Upper lobe of left lung (tissue), 4 donors: ENCODE measurements at regions not wholly inside any gene's neighbourhood (a gene's known extent, or its start where the extent isn't known, plus 50 kb on each side); places are given as distances from the start of the nearest gene placed in this dataset.

Source experiments
- CTCF ChIP-seq, 6 experiments: fragments of 450-650 bp in 4 of 6; fragments of 200-600 bp in 2 of 6; sonication (generic) in 2 of 6; IDR thresholded peaks; one replicate each; pipeline ENCODE4 v1.5.1; 2016 to 2019; ENCODE audit warnings: antibody characterized with exemption in 6 of 6
- EP300 ChIP-seq, 4 donors: sonication (generic); formaldehyde crosslinking; IDR thresholded peaks; one replicate each; pipeline ENCODE4 v1.5.1; 2017; ENCODE audit warnings: antibody characterized with exemption in 4 of 4, control low read depth in 2 of 4
- POLR2A ChIP-seq, 4 donors: fragments of 450-650 bp; IDR thresholded peaks; one replicate each; pipeline ENCODE4 v1.5.1; 2016 to 2017; ENCODE audit warnings: antibody characterized with exemption in 4 of 4, mild to moderate bottlenecking in 2 of 4
- POLR2AphosphoS5 ChIP-seq, 2 donors: sonication (generic); formaldehyde crosslinking; IDR thresholded peaks; one replicate each; pipeline ENCODE4 v1.5.1; 2017; ENCODE audit warnings: antibody characterized with exemption in 2 of 2

- TF ChIP-seq CTCF (IDR thresholded peaks at IDR 0.05) (no peak), POLR2A (IDR thresholded peaks at IDR 0.05) (no peak), POLR2AphosphoS5 (IDR thresholded peaks at IDR 0.05) (no peak), EP300 (IDR thresholded peaks at IDR 0.05) (no peak)
These were observed 52.5 kb downstream of the GARRE1 start for GRCh38 chr19:34306824-34307223.
